ENCODE measurements at regions not wholly inside any gene's neighbourhood (a gene's known extent, or its start where the extent isn't known, plus 50 kb on each side); places are given as distances from the start of the nearest gene placed in this dataset.

DNA sequence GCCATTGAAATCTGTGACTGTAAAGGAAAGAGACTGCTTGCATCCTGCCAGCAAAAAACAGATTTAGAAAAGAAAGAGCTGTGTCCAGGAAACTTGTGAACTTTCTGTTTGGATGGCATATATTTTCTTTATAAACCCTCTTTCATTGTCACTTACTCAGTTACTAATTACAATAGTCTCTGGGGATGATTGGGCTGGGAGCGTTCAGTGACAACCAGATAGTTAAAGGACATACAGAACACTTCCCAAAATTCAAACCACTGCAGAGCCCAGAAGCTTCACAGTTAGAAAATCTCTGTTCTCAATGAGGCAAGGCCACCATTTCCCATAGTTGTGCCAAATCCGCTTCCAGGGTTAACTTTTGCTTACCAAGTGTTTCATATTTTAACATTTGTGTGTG lies 98.6 kb upstream of the TAB2 start:
- DNase-seq, result no peak

DNA sequence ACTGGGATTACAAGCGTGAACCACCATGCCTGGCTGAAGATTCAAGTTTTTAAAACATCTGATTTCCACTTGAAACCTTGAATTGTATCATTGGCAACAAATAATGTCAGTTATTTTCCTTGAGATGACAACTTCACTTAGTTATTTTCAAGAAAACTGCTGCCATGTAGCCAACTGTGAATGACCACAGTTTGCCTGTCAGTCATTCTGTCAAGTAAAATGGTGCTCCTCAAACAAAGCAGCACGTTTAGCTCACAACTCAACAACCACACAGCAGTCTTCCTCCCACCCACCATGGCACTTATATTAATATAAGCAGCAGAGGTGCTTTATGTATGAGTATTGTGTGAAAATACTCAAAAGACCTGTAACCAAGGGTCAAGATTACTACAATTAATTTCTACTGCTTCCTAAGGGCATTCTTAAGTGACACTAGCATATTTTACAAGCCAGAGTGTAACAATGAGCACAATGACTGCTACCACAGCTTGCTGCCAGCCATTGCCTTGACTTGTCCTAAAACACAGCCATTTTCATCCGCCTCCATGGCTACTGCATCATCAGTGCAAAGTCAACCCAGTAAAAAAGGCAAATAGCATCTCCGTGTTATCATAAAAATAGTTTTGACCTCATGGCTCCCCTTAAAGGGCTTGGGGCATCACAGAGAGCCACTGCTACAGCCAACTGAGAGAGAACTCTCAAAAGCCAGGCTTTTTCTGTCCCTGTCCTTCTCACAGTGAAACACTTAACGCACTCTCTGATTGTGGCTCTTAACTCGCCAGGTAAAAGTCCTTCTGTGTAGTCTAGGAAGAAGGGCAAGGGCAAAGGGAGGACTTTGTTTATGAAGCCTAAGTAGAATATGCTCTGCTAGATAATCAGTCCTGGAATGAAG lies 96.4 kb upstream of the TAB2 start:
- no peak for DNase-seq

DNA sequence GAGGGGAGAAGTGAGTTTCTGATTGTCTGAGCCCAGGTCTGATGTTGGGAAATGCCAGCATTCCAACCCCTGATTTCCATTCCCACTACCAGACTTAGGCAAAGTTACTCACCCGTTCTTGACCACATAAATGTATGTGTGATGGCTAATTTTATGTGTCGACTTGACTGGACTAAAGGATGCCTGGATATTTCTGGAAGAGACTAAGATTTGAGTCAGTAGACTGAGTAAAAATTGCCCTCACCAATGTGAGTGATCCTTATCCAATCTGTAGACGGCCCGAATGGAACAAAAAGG lies 95.8 kb upstream of the TAB2 start:
- no peak for DNase-seq

DNA sequence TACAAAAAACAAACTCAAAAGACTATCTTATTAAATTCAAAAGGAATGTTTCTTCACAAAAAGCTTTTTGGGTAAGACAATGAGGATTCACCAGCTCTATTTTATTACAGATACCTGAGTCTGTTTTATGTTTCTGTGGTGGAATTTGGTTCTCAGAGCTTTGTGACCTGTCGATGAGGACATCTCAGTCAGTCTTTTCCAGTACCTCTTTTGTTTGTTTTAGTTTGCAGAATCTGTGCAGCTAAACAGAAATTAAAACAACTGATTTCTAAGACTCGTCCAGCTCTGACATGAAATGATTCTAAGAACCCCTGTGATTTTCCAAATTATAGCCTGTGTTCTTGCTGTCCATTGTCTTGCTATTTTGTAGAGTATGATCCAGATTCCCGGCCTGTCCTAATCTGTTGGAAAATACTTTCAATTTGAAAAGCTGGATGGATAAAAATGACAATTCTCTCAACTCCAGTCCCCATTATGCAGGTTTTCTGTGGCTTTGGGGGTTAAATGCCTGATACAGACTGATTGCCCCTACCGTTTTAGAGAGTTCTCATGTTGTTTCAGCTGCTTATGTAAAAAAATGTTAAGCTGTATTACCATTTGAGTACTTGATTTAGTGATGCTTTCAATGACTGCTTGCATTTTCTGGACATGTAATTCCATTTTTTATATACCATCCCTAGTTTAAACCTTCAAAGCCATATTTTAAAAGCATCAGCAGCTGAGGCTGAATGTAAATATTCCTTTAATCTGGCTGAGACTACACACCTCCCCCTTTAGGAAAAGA lies 94.2 kb upstream of the TAB2 start:
- no peak for DNase-seq

DNA sequence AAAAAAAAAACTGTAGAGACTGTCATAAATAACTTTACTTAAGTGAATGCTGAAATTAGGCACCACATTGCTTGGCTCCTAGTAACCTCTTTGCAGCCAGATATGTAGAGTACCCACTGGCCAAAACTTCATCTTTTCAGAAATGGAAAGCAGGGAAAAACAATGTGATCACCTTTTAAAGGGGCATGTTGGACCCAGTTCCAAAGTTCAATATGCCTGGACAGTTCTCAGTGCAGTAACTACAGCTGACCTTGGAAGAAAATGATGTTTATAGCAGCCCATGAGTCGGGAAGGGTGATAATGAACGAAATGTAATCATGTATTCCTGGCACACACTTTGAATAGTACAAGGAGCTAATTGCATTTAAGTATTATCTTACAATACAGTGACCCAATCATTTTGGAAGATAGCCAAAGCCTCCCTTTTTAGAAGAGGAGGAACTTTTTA lies 93.6 kb upstream of the TAB2 start:
- no peak for DNase-seq

DNA sequence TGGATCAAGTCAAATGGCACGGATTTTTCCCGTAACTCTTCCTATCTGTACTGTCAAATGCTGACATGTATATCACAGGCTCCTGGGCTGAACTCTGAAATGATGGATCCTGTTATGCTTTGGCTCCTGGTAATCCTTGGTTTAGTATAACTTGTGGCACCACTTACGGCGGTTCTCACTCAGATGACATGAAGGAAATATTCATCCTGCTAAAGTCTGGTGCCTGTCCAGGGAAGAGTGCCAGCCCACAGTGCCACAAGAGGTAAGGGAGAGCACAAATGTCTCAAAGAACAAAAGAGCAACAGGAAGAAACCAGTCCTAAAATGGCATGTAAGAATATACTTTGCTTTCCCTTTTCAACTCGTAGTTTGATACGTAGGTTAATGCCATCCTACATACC lies 93.1 kb upstream of the TAB2 start:
- DNase-seq, result no peak

DNA sequence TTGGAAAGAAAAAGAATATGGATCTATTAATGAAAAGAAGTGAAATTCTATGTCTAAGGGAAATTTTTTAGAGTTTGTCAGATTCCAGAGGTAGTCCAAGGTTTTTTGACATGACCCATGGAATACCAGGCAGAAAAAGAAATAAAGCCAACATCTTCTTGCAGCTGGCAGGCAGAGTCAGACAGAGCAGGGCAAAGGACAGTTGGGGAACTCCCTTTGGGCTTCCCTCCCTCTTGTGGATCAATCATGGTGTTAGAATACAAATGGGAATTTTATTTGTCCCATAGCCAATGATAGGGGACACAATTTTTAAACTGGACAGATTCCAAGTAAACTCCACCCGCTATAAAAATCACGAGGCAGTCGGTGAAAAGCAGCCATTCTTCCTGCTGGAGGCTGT lies 92.1 kb upstream of the TAB2 start:
- DNase-seq, result no peak

DNA sequence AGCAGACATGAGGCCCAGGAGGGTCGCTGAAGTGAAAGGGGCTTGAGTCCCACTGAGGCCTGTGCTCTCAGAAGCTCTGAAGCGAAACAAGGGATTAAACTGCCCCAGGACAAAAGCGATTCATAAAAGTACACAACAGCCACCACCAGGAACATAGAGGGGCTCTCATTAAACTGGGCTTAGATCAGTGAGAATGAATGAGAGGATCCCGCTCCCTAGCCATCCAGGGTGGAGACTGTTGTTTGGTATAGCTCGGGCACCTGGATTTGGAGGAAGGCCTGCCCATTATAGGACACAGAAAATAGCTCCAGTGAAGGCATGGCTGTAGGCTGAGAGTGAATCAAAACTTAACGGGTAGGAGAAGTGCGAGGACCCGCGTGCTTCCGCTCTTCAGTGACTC lies 91.6 kb upstream of the TAB2 start:
- no peak for DNase-seq

DNA sequence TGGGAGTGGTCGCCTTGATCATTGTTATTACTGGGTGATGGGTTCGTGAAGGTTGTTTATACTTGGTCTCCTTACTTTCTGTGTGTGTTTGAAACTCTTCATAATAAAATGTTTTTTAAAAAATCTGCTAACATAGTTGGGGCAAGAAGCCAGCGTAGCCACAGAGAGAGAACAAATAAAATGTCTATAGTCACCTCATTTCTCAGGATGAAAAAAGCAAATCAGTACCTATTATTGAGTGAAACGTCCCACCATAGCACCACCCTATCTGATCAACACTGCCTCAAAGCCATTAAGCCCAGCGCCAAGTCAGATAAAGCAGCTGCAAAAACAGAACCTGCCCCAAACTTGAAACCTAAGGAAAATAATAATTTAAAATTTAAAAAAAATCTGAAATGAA lies 89.7 kb upstream of the TAB2 start:
- DNase-seq, result no peak

DNA sequence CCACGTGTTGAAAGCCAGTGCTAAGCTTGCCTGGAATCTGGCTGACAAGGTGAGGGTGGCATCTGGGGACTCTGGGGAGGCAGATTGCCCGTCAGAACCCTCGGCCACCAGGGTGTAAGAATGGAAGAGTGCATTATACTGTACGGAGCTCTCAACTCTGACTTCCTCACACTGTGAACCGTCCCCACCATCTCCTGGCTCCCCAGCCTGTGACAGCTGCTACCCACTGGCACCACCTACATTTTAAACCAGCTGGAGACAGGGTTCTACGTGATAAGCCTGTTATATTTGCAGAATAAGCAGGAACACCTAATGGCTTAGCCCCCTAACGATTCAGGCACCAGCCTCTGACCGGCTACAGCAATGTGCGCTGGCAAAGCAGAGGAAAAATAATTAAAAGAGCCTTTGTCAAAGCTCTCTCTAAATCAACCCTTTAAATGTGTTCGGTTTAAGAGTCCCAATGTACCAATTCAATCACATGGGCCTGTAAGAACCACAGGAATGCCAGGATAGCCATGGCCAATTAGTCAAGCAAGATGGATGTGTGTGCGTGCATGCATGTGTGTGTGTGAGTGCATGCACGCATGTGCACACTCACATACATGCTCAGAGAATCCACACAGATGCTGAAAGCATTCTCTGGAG lies 89.1 kb upstream of the TAB2 start:
- DNase-seq, result no peak

DNA sequence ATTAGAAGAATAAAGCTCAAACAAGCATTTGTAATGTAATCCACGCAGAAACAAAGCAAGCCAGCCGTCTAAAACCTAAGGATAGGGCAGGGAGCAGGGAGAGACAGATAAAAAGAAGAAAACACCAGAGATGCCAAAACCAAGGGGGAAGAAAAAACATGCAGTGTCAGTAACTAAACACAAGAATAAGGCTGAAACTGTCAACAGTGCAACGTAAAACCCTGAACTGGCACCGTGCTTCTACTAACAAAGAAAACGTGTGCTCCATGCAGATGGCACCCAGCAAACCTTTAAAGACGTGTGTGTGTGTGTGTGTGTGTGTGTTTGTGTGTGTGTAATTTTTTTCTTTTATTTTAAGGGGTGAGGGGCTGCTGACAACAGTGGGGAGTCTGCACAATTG lies 88.4 kb upstream of the TAB2 start:
- no peak for DNase-seq

DNA sequence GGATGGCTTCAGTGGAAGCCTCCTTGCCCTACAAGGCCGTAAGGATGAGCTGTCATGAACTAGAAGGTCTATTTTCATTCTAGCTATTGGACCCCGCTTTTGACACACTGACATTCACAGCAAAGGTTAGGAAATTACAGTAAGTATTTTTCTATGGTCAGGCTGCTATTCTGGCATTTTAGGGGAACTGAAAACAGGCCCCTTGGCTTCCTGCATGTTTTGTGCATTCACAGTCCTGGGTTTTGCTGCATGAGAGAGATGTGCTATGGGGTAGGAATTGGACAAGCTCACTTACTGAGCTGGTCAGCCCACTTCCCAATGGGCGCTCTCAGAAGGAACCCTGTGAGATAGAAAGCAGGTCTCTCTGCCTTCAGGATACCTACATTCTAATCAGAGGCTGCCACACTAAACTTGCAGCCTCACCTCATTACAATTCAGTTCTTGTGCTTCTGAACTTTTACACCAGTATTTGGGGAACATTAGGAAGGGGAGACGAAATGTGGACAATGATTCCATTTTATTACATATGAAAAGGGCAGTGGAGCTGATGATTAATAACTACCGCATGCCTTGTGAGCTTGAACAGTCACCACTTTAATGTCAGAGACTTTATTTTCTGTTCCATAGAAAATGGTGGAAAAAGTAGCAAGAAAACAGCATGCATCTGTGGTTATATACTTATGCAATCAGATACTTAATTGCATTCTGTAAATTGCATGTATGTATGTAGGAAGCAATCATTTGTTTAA lies 86.6 kb upstream of the TAB2 start:
- no peak for DNase-seq

DNA sequence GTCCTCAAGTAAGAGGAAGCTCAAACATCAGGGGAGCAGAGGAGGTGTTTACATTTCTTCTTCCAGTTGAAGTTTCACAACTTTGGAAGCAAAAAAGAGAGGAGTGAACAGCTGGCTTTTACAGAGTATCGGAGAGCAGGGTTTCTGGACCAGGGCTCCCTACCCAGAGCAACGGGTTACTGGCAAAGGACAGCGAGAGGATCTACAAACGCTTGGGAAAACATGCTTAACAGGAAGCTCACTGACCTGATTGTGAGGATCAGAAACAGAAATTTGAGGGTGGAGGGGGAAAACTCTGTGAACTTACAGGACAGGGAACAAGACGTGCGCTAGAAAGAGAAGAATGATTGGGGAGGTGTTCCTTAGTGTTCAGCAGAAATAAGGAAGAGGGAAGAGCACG lies 85.7 kb upstream of the TAB2 start:
- DNase-seq, result no peak

DNA sequence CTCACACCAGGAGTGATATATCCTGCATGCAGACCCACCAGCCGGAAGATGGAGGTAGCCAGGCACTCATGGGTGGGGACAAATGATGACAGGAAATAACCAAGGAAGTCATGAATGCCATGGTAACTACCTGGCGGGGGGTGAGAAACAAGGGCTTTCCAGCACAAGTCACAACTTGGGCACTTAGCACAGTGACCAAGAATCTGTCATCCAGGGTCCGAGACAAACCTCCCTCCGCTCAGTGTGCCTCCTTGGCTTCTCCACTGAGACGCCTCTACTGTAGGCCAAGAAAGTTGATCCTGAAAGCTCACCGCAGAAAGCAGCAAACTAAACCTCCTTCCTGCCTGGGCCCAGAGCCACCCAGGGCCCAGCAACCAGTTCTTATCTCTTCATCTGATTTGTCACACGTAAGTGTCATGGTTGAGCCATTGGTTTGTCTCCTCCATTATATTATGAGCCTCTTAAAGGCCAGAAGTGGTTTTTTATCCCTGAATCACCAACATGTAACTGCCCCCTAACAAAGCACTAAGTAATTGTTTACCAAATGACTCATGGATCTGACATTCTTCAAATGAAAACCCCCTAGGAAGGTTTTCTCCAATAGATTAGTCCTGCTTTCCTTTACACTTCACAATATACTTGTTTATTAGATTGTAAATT lies 84.3 kb upstream of the TAB2 start:
- DNase-seq, result peak; percentile 81

DNA sequence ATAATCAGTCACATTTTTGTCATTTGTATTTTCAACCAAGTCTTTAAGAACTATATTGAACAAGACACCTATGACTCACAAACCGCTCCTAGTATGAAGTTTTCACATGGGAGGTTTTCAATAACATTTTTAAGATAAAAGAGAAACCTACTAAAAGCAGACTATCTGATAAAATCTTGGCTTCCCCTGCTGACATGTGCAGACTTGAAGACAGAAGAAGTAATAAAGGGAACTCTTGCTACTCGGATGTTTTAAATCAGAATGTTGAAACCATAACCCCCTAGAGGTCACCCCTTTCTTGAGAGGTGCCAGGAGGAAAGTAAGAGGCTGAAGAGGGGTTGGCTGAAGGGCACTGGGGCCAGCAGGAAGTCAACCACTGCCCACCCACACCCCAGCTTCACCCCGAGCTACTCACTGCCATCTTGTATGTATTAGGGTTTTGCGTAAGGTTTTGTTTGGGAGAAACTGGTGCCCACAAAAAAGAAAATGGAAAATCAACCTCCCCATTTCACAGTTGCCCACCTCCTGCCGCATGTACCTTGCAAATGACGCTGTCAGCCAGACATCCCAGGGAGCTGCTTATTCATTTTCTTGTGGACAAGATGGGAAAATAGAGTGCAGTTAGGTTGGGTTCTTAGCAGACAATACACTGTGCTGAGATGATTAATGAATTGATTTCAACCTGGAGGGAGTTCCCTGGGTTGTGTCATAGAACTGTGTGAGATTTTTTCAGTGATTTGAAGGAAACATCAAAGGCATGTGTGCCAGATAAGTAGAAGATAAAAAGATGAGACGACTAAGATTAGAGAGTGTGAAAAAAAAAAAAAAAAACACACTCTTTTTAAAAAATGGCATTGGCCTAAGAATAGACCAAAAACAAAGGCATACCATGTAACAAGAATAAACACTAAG lies 83.2 kb upstream of the TAB2 start:
- peak; percentile 79 for DNase-seq

DNA sequence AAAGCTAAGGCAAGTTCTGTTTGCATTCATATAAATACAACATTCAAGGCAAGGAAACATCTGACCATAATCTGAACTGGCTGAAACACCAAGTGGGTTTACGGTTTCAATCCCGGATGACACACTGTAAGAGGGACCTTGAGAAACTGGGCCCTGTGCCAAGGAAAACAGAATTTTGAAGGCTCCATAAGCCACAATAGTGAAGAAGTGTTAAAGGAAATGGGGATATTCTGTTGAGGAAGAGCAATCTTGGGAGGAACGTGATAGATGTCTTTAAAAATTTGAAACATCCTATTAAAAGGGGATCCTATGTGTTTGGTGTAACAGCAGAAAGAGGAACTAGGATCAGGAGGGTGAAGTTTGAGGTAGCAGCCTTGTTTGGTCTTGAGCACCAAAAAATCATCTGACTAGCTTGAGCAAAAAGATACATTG lies 82.4 kb upstream of the TAB2 start:
- DNase-seq, result no peak

DNA sequence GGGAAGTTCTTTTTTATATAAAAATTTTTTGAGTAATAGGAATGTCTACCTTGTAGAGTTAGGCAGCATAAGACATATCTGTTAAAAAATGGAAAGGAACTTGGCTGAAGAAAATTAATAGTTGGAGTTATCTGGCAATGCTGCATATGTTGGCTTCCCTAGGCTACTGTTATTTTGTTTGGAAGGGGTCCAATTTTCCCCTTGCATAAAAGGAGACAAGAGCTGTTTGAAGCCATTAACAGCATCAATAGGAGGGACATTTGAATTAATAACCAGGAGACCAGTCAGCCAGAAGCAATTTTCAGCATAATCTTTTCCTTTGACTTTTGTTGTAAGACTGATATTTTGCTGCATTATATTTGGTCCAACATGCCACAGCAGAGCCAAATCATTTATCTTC lies 80.9 kb upstream of the TAB2 start:
- DNase-seq, result no peak

DNA sequence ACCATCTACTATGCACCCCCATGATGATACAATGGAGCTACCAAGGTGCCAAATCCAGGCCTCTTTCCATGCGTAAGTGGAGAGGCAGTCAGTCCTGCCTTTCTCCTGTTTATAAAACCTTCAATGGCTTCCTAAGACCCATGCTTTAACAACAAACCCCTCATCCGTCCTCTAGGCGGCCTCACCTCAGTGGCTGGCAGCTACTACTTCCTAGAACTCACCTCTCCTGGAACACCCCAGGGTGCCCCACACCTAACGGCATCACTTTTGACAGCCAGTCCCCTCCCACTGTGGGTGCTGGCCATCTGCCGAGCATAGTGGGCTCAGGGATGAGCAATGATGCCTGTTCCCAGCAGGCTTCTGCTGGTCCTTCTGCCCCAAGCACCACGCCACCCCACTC lies 80.0 kb upstream of the TAB2 start:
- DNase-seq, result no peak

DNA sequence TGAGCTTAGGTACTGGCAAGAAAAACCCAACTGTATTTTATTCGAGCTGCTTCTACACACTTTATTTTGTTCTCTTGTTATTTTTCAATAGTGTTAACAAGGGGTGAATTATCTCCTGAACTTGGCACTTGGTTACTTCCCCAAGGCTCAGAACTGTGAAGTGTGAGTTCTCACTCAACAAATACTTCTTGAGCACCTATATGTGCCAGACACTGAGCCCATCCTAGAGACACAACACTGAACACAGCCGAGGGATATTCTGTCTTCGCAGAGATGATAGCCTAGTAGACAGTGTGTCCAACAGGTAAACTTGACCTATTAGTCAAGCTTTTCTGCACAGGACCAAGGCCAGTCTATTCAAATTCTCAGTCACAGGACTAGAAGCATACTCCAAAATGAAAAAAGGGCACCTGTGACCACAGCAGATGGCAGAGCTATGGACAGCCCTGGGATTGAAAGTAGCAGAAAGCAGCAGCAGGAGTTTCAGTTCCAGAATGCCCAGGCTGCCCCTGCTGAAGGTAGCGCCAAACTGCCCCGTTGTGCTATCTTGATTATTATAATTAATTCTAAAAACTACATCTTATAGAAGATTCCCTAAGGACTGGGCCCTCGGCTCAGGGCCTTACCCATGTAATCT lies 77.8 kb upstream of the TAB2 start:
- no peak for DNase-seq

DNA sequence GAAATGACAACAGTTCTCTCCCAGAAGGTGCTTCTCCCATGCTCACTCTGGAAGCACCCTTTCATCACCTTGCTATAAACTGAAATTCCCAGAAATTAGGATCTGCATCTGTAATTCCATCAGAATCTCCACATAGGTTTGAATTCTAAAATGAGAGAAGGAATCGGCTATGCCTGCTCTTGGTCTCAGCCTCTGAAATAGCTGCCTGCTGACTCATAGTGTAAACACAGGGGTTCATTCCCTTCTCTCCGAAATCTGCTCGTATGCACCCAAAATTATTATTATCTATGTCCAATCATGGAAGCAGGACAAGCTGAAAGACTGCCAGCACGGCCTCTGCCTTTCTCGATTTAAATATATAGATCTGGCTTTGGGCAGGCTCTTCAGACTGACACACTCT lies 74.6 kb upstream of the TAB2 start:
- DNase-seq, result no peak

DNA sequence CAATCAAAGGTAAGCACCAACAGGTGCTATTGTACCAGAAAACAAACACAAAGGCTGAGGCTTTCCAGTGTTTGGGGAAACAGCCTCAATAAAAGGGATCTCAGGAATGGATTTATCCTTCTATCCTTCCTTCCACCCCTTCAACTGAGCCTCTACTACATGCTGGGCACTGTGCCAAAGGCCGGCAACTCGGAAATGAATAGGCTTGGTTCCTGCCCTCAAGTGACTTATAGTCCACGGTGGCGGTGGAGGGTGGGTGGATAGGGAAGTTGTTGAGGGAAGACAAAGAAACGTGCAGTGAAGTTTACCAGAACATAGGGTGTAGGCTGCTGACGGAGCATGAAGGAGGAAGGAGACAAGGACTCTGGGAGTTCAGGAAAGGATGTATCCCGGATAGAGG lies 73.4 kb upstream of the TAB2 start:
- DNase-seq, result no peak
